ENCODE measurements at regions not wholly inside any gene's neighbourhood (a gene's known extent, or its start where the extent isn't known, plus 50 kb on each side); places are given as distances from the start of the nearest gene placed in this dataset.
A peak's percentile ranks its signal among the peaks of the same experiment; 100 is the strongest.
"Not testable (repeated sequence)": the region's sequence is repeated elsewhere in the genome, so short reads cannot be mapped to it uniquely, and the experiment has no call there.

GRCh38 chr5:131107128-131107527, 57.9 kb downstream of the HINT1 start:
- DNase-seq, result no peak

GRCh38 chr5:131104169-131104808, 60.8 kb downstream of the HINT1 start:
- DNase-seq, result peak; percentile 14

GRCh38 chr5:131096774-131097710, 68.0 kb downstream of the HINT1 start:
- DNase-seq, result peak; percentile 57

GRCh38 chr5:131095561-131095960, 69.5 kb downstream of the HINT1 start:
- not testable (repeated sequence) for DNase-seq

- no peak for DNase-seq
Measured at GRCh38 chr5:131084436-131084835, 80.6 kb downstream of the HINT1 start.

- DNase-seq, result peak; percentile 85
Measured at GRCh38 chr5:131081913-131082488, 83.1 kb downstream of the HINT1 start.

- DNase-seq, result peak; percentile 79
Measured at GRCh38 chr5:131081374-131081773, 83.7 kb downstream of the HINT1 start.

GRCh38 chr5:131079232-131079631, 85.8 kb downstream of the HINT1 start:
- DNase-seq, result no peak

GRCh38 chr5:131068893-131069643, 96.0 kb downstream of the HINT1 start:
- DNase-seq, result no peak

- DNase-seq, result no peak
Measured at GRCh38 chr5:131068076-131068475, 97.0 kb downstream of the HINT1 start.

GRCh38 chr5:131067636-131068035, 97.4 kb downstream of the HINT1 start:
- DNase-seq, result no peak

GRCh38 chr5:131064669-131065371, 100.2 kb downstream of the HINT1 start:
- no peak for DNase-seq

- DNase-seq, result no peak
Measured at GRCh38 chr5:131042021-131042789, 122.9 kb downstream of the HINT1 start.

- no peak for DNase-seq
Measured at GRCh38 chr5:131023498-131023865, 141.6 kb downstream of the HINT1 start.

GRCh38 chr5:131022811-131023497, 142.1 kb downstream of the HINT1 start:
- DNase-seq, result no peak

- no peak for DNase-seq
Measured at GRCh38 chr5:131021646-131022045, 143.4 kb downstream of the HINT1 start.

- no peak for DNase-seq
Measured at GRCh38 chr5:131019601-131020315, 145.3 kb downstream of the HINT1 start.

- DNase-seq, result no peak
Measured at GRCh38 chr5:131019111-131019510, 145.9 kb downstream of the HINT1 start.

- DNase-seq, result no peak
Measured at GRCh38 chr5:131008329-131008728, 156.7 kb downstream of the HINT1 start.

- peak; percentile 38 for DNase-seq
Measured at GRCh38 chr5:131005963-131006684, 158.9 kb downstream of the HINT1 start.

All from fibroblast of skin of right quadriceps (primary cell).